Calu3 (cell line): ENCODE measurements at regions not wholly inside any gene's neighbourhood (a gene's known extent, or its start where the extent isn't known, plus 50 kb on each side); places are given as distances from the start of the nearest gene placed in this dataset.

Experiments used
- BruUV-seq: library from RNA; stranded (reverse); fragments of 400-500 nt; replicated peaks from 2 replicates; lab custom pipeline; 2021; lab: Mats Ljungman, UMichigan
- CTCF ChIA-PET: fragments of 300-600 bp; sonication (Branson Sonifier 250); formaldehyde crosslinking; loops from one replicate; lab custom pipeline; 2022; ENCODE audit warnings: antibody characterized with exemption; lab: Charles Lee
- DNase-seq: peaks from one replicate; pipeline ENCODE4 v3.0.0; 2022
- H3K27ac Mint-ChIP-seq: one replicate; pipeline ENCODE4 v1.8.0; 2022; ENCODE audit warnings: mixed read lengths; ENCODE audit not compliant: unreplicated experiment
- H3K27me3 Mint-ChIP-seq: one replicate; pipeline ENCODE4 v1.8.0; 2022; ENCODE audit warnings: mixed read lengths; ENCODE audit not compliant: unreplicated experiment
- H3K36me3 Mint-ChIP-seq: one replicate; pipeline ENCODE4 v1.8.0; 2022; ENCODE audit warnings: mild to moderate bottlenecking, moderate library complexity, mixed read lengths; ENCODE audit not compliant: insufficient read depth, unreplicated experiment
- H3K4me1 Mint-ChIP-seq: one replicate; pipeline ENCODE4 v1.8.0; 2022; ENCODE audit warnings: mild to moderate bottlenecking, low read depth, mixed read lengths; ENCODE audit not compliant: unreplicated experiment
- H3K4me3 Mint-ChIP-seq: one replicate; pipeline ENCODE4 v1.8.0; 2022; ENCODE audit warnings: mild to moderate bottlenecking, low read depth, moderate library complexity, mixed read lengths; ENCODE audit not compliant: unreplicated experiment
- H3K9me3 Mint-ChIP-seq: one replicate; pipeline ENCODE4 v1.8.0; 2022; ENCODE audit warnings: low read depth, mixed read lengths; ENCODE audit not compliant: unreplicated experiment
- CTCF ChIP-seq: fragments of 200-600 bp; IDR thresholded peaks from one replicate; pipeline ENCODE4 v1.8.0; 2022; ENCODE audit warnings: antibody characterized with exemption; ENCODE audit not compliant: unreplicated experiment
- intact Hi-C: fragments of 100-400 bp; cut with micrococcal nuclease; formaldehyde crosslinking; loops from one replicate; pipeline ENCODE4 v1.10.0; 2022; ENCODE audit not compliant: unreplicated experiment

GRCh38 chr13:104691767-104692467 lies 1625.7 kb upstream of the SLC10A2 start:
- CTCF ChIA-PET: no interaction called here
- DNase-seq: no peak
- no peaks in the 10 kb centered on the region for H3K36me3 Mint-ChIP-seq
- no peaks in the 10 kb centered on the region for H3K27me3 Mint-ChIP-seq
- H3K4me3 Mint-ChIP-seq: no peak overlapping the region
- intact Hi-C loops: no loop called here
- no peak overlapping the region for H3K27ac Mint-ChIP-seq
- no TSS peak for BruUV-seq
- H3K9me3 Mint-ChIP-seq: no peaks in the 10 kb centered on the region
- H3K4me1 Mint-ChIP-seq: no peaks in the 10 kb centered on the region
- no peak for TF ChIP-seq CTCF

- Mint-ChIP-seq H3K9me3 (no peaks in the 10 kb centered on the region), H3K27me3 (no peaks in the 10 kb centered on the region), H3K4me1 (no peaks in the 10 kb centered on the region), H3K36me3 (no peaks in the 10 kb centered on the region), H3K4me3 (no peak overlapping the region), H3K27ac (no peak overlapping the region)
- DNase-seq: no peak
- CTCF ChIA-PET: no interaction called here
- BruUV-seq: no TSS peak
- TF ChIP-seq CTCF: no peak
- intact Hi-C loops: no loop called here
Measured at GRCh38 chr13:104686484-104686883, 1620.3 kb upstream of the SLC10A2 start.

GRCh38 chr13:104683789-104684188 lies 1617.6 kb upstream of the SLC10A2 start:
- Mint-ChIP-seq H3K4me3 (no peak overlapping the region), H3K27me3 (no peaks in the 10 kb centered on the region), H3K9me3 (no peaks in the 10 kb centered on the region), H3K36me3 (no peaks in the 10 kb centered on the region), H3K27ac (no peak overlapping the region), H3K4me1 (no peaks in the 10 kb centered on the region)
- DNase-seq: no peak
- BruUV-seq: no TSS peak
- intact Hi-C loops: no loop called here
- TF ChIP-seq CTCF: no peak
- CTCF ChIA-PET: no interaction called here

GRCh38 chr13:104678161-104678560 lies 1611.9 kb upstream of the SLC10A2 start:
- Mint-ChIP-seq H3K27ac (no peak overlapping the region), H3K4me3 (no peak overlapping the region), H3K9me3 (no peaks in the 10 kb centered on the region), H3K4me1 (no peaks in the 10 kb centered on the region), H3K27me3 (no peaks in the 10 kb centered on the region), H3K36me3 (no peaks in the 10 kb centered on the region)
- CTCF ChIA-PET: no interaction called here
- no TSS peak for BruUV-seq
- TF ChIP-seq CTCF: no peak
- intact Hi-C loops: no loop called here
- no peak for DNase-seq
